ENCODE measurements at regions not wholly inside any gene's neighbourhood (a gene's known extent, or its start where the extent isn't known, plus 50 kb on each side); places are given as distances from the start of the nearest gene placed in this dataset.
"Not testable (repeated sequence)": the region's sequence is repeated elsewhere in the genome, so short reads cannot be mapped to it uniquely, and the experiment has no call there.

DNA sequence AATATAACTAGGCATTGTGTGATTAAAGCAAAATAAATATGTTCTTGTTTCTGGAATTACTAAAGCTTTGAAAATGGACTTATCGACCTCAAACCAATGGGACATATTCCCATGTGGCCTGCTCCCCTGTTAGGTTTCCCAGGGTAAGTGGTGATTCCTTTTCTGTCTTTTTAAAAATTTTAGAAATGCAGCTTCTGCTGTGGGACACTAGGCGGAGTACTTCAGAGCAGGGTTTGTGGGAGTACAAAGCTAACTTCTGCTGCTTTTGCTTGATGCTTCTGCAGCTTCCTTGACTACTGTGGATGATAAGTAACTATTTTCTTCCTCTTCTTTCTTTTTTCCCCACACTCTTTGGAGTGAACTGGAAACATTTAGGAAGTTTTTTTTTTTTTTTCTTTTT is 2632.4 kb upstream of the DEFB115 start:
- 0 out of 2 replicates have a peak, but pooled peaks have one; percentile 10 for TF ChIP-seq CTCF (conservative IDR thresholded peaks at IDR 0.05)
- H3K27ac ChIP-seq = not testable (repeated sequence)

- H3K27ac ChIP-seq = not testable (repeated sequence)
These were observed 2616.6 kb upstream of the DEFB115 start for GRCh38 chr20:28640831-28641230.

Measured in VCaP (cell line).